ENCODE measurements at regions not wholly inside any gene's neighbourhood (a gene's known extent, or its start where the extent isn't known, plus 50 kb on each side); places are given as distances from the start of the nearest gene placed in this dataset.
"Not testable (repeated sequence)": the region's sequence is repeated elsewhere in the genome, so short reads cannot be mapped to it uniquely, and the experiment has no call there.

GRCh38 chr5:152480677-152481076, 75.6 kb upstream of the NMUR2 start:
- TF ChIP-seq CTCF (conservative IDR thresholded peaks at IDR 0.05); ZFX (IDR thresholded peaks at IDR 0.05): not testable (repeated sequence)

Measured in C4-2B (cell line).